Brain pericyte (primary cell): ENCODE measurements at regions not wholly inside any gene's neighbourhood (a gene's known extent, or its start where the extent isn't known, plus 50 kb on each side); places are given as distances from the start of the nearest gene placed in this dataset.
A peak's percentile ranks its signal among the peaks of the same experiment; 100 is the strongest.

Experiments
- DNase-seq: peaks from one replicate; pipeline ENCODE4 v3.0.0-alpha.2; 2012; ENCODE audit warnings: low read depth, low spot score

- no peak for DNase-seq
These were observed 201.6 kb upstream of the C1QTNF7 start for GRCh38 chr4:15226203-15226602.

GRCh38 chr4:15231265-15232091 is 196.4 kb upstream of the C1QTNF7 start:
- peak; percentile 55 for DNase-seq

GRCh38 chr4:15232366-15233263 is 195.2 kb upstream of the C1QTNF7 start:
- DNase-seq, result peak; percentile 49

GRCh38 chr4:15233264-15233597 is 194.6 kb upstream of the C1QTNF7 start:
- no peak for DNase-seq

- DNase-seq, result no peak
These were observed 194.2 kb upstream of the C1QTNF7 start for GRCh38 chr4:15233626-15234025.

- no peak for DNase-seq
These were observed 193.5 kb upstream of the C1QTNF7 start for GRCh38 chr4:15234116-15234855.

- DNase-seq, result no peak
These were observed 193.0 kb upstream of the C1QTNF7 start for GRCh38 chr4:15234856-15235126.

GRCh38 chr4:15235135-15235534 is 192.7 kb upstream of the C1QTNF7 start:
- no peak for DNase-seq

GRCh38 chr4:15237648-15238230 is 190.1 kb upstream of the C1QTNF7 start:
- no peak for DNase-seq

GRCh38 chr4:15238720-15239119 is 189.1 kb upstream of the C1QTNF7 start:
- DNase-seq, result no peak

- DNase-seq, result no peak
These were observed 188.0 kb upstream of the C1QTNF7 start for GRCh38 chr4:15239866-15240265.

- DNase-seq, result no peak
These were observed 187.1 kb upstream of the C1QTNF7 start for GRCh38 chr4:15240764-15241163.

- no peak for DNase-seq
These were observed 185.8 kb upstream of the C1QTNF7 start for GRCh38 chr4:15242021-15242420.

GRCh38 chr4:15244354-15244753 is 183.5 kb upstream of the C1QTNF7 start:
- no peak for DNase-seq

GRCh38 chr4:15245006-15245530 is 182.8 kb upstream of the C1QTNF7 start:
- DNase-seq, result no peak

GRCh38 chr4:15250021-15250441 is 177.8 kb upstream of the C1QTNF7 start:
- DNase-seq, result no peak

GRCh38 chr4:15253349-15253748 is 174.5 kb upstream of the C1QTNF7 start:
- DNase-seq, result no peak

GRCh38 chr4:15254236-15254880 is 173.5 kb upstream of the C1QTNF7 start:
- DNase-seq, result no peak

GRCh38 chr4:15255537-15255936 is 172.3 kb upstream of the C1QTNF7 start:
- no peak for DNase-seq

- DNase-seq, result no peak
These were observed 167.1 kb upstream of the C1QTNF7 start for GRCh38 chr4:15260758-15261157.

GRCh38 chr4:15262396-15262795 is 165.4 kb upstream of the C1QTNF7 start:
- DNase-seq, result no peak
